ENCODE measurements at regions not wholly inside any gene's neighbourhood (a gene's known extent, or its start where the extent isn't known, plus 50 kb on each side); places are given as distances from the start of the nearest gene placed in this dataset.

DNA sequence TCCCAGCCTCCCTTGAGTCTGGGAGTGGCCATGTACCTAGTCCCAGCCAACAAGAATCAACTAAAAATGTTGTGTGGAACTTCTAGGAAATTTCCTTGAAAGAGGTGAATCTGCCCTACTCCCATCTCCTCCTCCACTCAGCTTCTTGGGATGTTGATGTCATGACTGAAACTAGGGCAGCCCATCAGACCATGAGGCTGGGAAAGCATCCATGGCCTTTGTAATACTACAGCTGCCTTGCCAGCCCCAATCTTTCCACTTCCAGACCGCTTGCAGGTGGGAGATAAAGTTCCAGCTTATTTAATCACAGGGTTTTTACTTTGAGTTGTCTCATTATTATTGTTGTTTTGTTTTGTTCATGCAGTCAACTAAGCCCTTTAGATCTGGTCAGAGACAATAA is 170.3 kb upstream of the LMNTD1 start:
- no peaks in the 10 kb centered on the region for H3K27me3 ChIP-seq
- H3K9me3 ChIP-seq = no peaks in the 10 kb centered on the region
- TF ChIP-seq, protein P1, sequence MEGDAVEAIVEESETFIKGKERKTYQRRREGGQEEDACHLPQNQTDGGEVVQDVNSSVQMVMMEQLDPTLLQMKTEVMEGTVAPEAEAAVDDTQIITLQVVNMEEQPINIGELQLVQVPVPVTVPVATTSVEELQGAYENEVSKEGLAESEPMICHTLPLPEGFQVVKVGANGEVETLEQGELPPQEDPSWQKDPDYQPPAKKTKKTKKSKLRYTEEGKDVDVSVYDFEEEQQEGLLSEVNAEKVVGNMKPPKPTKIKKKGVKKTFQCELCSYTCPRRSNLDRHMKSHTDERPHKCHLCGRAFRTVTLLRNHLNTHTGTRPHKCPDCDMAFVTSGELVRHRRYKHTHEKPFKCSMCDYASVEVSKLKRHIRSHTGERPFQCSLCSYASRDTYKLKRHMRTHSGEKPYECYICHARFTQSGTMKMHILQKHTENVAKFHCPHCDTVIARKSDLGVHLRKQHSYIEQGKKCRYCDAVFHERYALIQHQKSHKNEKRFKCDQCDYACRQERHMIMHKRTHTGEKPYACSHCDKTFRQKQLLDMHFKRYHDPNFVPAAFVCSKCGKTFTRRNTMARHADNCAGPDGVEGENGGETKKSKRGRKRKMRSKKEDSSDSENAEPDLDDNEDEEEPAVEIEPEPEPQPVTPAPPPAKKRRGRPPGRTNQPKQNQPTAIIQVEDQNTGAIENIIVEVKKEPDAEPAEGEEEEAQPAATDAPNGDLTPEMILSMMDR (IDR thresholded peaks at IDR 0.05; ENCODE audit: low read depth, low read length) = no peak
- H3K36me3 ChIP-seq = no peaks in the 10 kb centered on the region
- no peak for DNase-seq
- no peaks in the 10 kb centered on the region for H3K4me1 ChIP-seq
- H3K4me3 ChIP-seq (ENCODE audit: low read depth, low read length) = no peak overlapping the region

- Histone ChIP-seq H3K4me3 (ENCODE audit: low read depth, low read length) (no peak overlapping the region), H3K9me3 (no peaks in the 10 kb centered on the region), H3K4me1 (no peaks in the 10 kb centered on the region), H3K27me3 (no peaks in the 10 kb centered on the region), H3K36me3 (no peaks in the 10 kb centered on the region)
- no peak for DNase-seq
- TF ChIP-seq, protein P1 (IDR thresholded peaks at IDR 0.05; ENCODE audit: low read depth, low read length) = no peak
Measured at GRCh38 chr12:25723921-25724491, 170.9 kb upstream of the LMNTD1 start.

DNA sequence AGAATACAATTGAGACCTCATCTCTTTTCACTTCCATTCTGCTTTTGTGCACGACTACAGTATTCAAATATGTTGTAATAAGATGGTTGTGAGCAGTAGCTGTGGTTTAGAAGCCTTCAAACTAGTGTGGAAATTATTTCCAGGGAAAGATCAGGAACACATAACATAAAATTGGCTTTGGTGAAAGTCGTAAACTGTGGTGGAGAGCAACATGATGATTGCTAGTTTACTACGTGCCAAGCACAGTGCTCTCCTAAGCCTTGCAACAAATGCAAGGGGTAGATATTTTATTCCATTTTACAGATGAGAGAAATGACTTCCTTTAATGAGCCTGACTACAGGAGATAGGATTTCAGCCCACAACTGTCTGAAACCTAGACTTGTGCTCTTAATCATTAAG is 172.4 kb upstream of the LMNTD1 start:
- H3K4me1 ChIP-seq = no peaks in the 10 kb centered on the region
- no peak for DNase-seq
- no peaks in the 10 kb centered on the region for H3K9me3 ChIP-seq
- H3K36me3 ChIP-seq = no peaks in the 10 kb centered on the region
- no peaks in the 10 kb centered on the region for H3K27me3 ChIP-seq
- TF ChIP-seq, protein P1 (IDR thresholded peaks at IDR 0.05; ENCODE audit: low read depth, low read length) = no peak
- no peak overlapping the region for H3K4me3 ChIP-seq (ENCODE audit: low read depth, low read length)

GRCh38 chr12:25725931-25726330 is 172.8 kb upstream of the LMNTD1 start:
- no peak for DNase-seq
- TF ChIP-seq, protein P1 (IDR thresholded peaks at IDR 0.05; ENCODE audit: low read depth, low read length) = no peak
- Histone ChIP-seq H3K4me1 (no peaks in the 10 kb centered on the region), H3K36me3 (no peaks in the 10 kb centered on the region), H3K27me3 (no peaks in the 10 kb centered on the region), H3K4me3 (ENCODE audit: low read depth, low read length) (no peak overlapping the region), H3K9me3 (no peaks in the 10 kb centered on the region)

GRCh38 chr12:25728056-25728595 is 175.0 kb upstream of the LMNTD1 start:
- TF ChIP-seq, protein P1 (IDR thresholded peaks at IDR 0.05; ENCODE audit: low read depth, low read length) = no peak
- no peaks in the 10 kb centered on the region for H3K9me3 ChIP-seq
- no peaks in the 10 kb centered on the region for H3K4me1 ChIP-seq
- DNase-seq = no peak
- H3K36me3 ChIP-seq = no peaks in the 10 kb centered on the region
- no peaks in the 10 kb centered on the region for H3K27me3 ChIP-seq
- no peak overlapping the region for H3K4me3 ChIP-seq (ENCODE audit: low read depth, low read length)

DNA sequence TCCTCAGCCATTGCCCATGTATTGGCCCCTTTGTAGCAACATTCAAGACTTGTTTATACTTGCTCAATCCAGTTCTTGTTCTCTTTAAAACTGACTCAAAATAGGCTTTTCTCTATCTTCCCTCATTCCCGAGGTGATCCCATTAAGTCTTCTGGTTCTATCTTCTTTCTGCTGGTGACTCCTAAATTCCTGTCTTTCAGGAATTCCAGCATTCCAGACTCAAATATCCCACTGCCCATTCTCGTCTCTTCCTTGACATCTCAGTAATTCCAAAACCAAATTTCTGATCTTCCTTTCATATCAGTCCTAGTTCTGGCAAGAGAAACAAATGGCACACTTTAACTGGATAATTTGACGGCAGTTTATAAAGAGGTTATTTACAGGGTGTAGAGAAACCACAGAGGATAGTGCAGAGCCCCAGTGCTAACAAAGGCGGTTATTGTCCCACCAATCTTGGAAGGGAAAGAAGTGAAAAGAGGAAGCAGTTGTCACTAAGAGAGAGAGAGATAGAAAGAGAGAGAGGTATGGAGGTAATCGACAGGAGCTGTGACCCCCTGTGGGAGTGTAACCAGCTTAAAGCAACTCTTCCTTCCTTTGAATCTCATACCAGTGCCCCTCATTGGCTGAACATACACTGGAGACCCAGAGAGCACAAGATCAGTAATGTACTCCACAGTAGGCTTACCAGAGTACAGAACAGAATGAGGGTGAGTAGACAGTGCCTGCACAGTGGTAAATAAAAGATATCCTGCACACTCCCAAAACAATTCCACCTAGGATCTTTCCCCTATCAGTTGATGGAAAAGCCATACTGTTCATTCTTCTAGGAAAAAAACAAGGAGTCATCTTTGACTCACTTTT is 177.6 kb upstream of the LMNTD1 start:
- Histone ChIP-seq H3K9me3 (no peaks in the 10 kb centered on the region), H3K27me3 (no peaks in the 10 kb centered on the region), H3K4me1 (no peaks in the 10 kb centered on the region), H3K4me3 (ENCODE audit: low read depth, low read length) (no peak overlapping the region), H3K36me3 (no peaks in the 10 kb centered on the region)
- TF ChIP-seq, protein P1 (IDR thresholded peaks at IDR 0.05; ENCODE audit: low read depth, low read length) = no peak
- no peak for DNase-seq
